Mucosa of gallbladder (tissue), 1 donor: ENCODE measurements at regions not wholly inside any gene's neighbourhood (a gene's known extent, or its start where the extent isn't known, plus 50 kb on each side); places are given as distances from the start of the nearest gene placed in this dataset.
"Not testable (repeated sequence)": the region's sequence is repeated elsewhere in the genome, so short reads cannot be mapped to it uniquely, and the experiment has no call there.

Source experiments
- DNase-seq: peaks from one replicate; pipeline ENCODE4 v3.0.0-alpha.2; 2020; ENCODE audit warnings: low spot score
- donor health status: DM: no; HTN: no; CAD: no.

- peak; percentile 82 for DNase-seq
Measured at GRCh38 chr7:36037121-36037662, 115.9 kb upstream of the EEPD1 start.

- no peak for DNase-seq
Measured at GRCh38 chr7:36038063-36038721, 114.9 kb upstream of the EEPD1 start.

GRCh38 chr7:36039243-36039642 lies 113.8 kb upstream of the EEPD1 start:
- no peak for DNase-seq

- DNase-seq: no peak
Measured at GRCh38 chr7:36039671-36040070, 113.4 kb upstream of the EEPD1 start.

GRCh38 chr7:36040679-36041078 lies 112.4 kb upstream of the EEPD1 start:
- DNase-seq: no peak

- no peak for DNase-seq
Measured at GRCh38 chr7:36044101-36044892, 108.8 kb upstream of the EEPD1 start.

- no peak for DNase-seq
Measured at GRCh38 chr7:36045326-36045725, 107.7 kb upstream of the EEPD1 start.

- no peak for DNase-seq
Measured at GRCh38 chr7:36045830-36046341, 107.2 kb upstream of the EEPD1 start.

GRCh38 chr7:36047091-36047658 lies 105.9 kb upstream of the EEPD1 start:
- no peak for DNase-seq

GRCh38 chr7:36048141-36048901 lies 104.7 kb upstream of the EEPD1 start:
- DNase-seq: peak; percentile 17

GRCh38 chr7:36048902-36049240 lies 104.2 kb upstream of the EEPD1 start:
- DNase-seq: no peak

GRCh38 chr7:36051501-36051900 lies 101.6 kb upstream of the EEPD1 start:
- DNase-seq: no peak

- no peak for DNase-seq
Measured at GRCh38 chr7:36053589-36053988, 99.5 kb upstream of the EEPD1 start.

GRCh38 chr7:36054637-36055036 lies 98.4 kb upstream of the EEPD1 start:
- no peak for DNase-seq

GRCh38 chr7:36055207-36055606 lies 97.8 kb upstream of the EEPD1 start:
- no peak for DNase-seq

GRCh38 chr7:36057323-36057722 lies 95.7 kb upstream of the EEPD1 start:
- no peak for DNase-seq

- DNase-seq: no peak
Measured at GRCh38 chr7:36058020-36058592, 94.9 kb upstream of the EEPD1 start.

GRCh38 chr7:36060388-36060787 lies 92.7 kb upstream of the EEPD1 start:
- not testable (repeated sequence) for DNase-seq

GRCh38 chr7:36062154-36062815 lies 90.8 kb upstream of the EEPD1 start:
- DNase-seq: no peak

GRCh38 chr7:36064676-36065075 lies 88.4 kb upstream of the EEPD1 start:
- DNase-seq: no peak
